GM12878 (cell line): ENCODE measurements at regions not wholly inside any gene's neighbourhood (a gene's known extent, or its start where the extent isn't known, plus 50 kb on each side); places are given as distances from the start of the nearest gene placed in this dataset.

Experiments used
- ATAC-seq: fragments of 200-7000 bp; cut with Tn5 transposase; 3 replicates; pipeline ENCODE4 v1.9.1; 2020; ENCODE audit warnings: mild to moderate bottlenecking, moderate library complexity
- BruUV-seq: library from RNA; stranded (reverse); fragments of 400-500 nt; replicated peaks from 2 replicates; lab custom pipeline; 2021; lab: Mats Ljungman, UMichigan
- CTCF ChIA-PET: fragments of 300-600 bp; sonication (Branson Sonifier 250); formaldehyde crosslinking; extraction: SDS; loops from one replicate; lab custom pipeline; 2021; ENCODE audit warnings: inconsistent platforms; lab: Yijun Ruan, JAX
- POLR2A ChIA-PET: fragments of 350-600 bp; formaldehyde crosslinking; extraction: SDS; loops from one replicate; lab custom pipeline; 2021; ENCODE audit warnings: inconsistent platforms; lab: Charles Lee
- RAD21 ChIA-PET: fragments of 300-600 bp; sonication (Branson Sonifier 250); formaldehyde crosslinking; loops from one replicate; lab custom pipeline; 2023; ENCODE audit warnings: antibody characterized with exemption; ENCODE audit not compliant: unreplicated experiment; lab: Charles Lee
- SMC1A ChIA-PET: fragments of 300-600 bp; sonication (Branson Sonifier 250); formaldehyde crosslinking; loops from one replicate; lab custom pipeline; 2023; ENCODE audit not compliant: unreplicated experiment, uncharacterized antibody; lab: Charles Lee
- DNase-seq: peaks from one replicate; pipeline ENCODE4 v3.0.0-alpha.2; 2011; ENCODE audit warnings: low read depth, low spot score
- FAIRE-seq: peaks from 3 replicates; lab custom pipeline; 2011; peaks lifted over from hg19 to GRCh38; lab: Jason Lieb, UNC
- H2AFZ ChIP-seq: 2 replicates; pipeline ENCODE4 v1.6.0; 2011; ENCODE audit warnings: low read depth, low read length, control low read depth; ENCODE audit not compliant: control insufficient read depth
- H3K27ac ChIP-seq: 2 replicates; pipeline ENCODE4 v1.5.1; 2011; ENCODE audit warnings: control low read depth; ENCODE audit not compliant: control insufficient read depth, insufficient read depth
- H3K27me3 ChIP-seq, 2 experiments: replicated peaks in 1 of 2; 2 replicates each; pipeline versions ENCODE4 v1.6.0 to v1.6.1; 2011; ENCODE audit warnings: low read length in 1 of 2; ENCODE audit not compliant: control insufficient read depth in 2 of 2, insufficient read depth in 2 of 2
- H3K36me3 ChIP-seq, 2 experiments: 2 replicates each; pipeline ENCODE4 v1.5.1; 2011; ENCODE audit warnings: low read length in 1 of 2; ENCODE audit not compliant: control insufficient read depth in 2 of 2, insufficient read depth in 2 of 2
- H3K4me1 ChIP-seq: 2 replicates; pipeline ENCODE4 v1.6.1; 2011; ENCODE audit warnings: mild to moderate bottlenecking, low read length, moderate library complexity, mixed read lengths; ENCODE audit not compliant: control insufficient read depth, insufficient read depth
- H3K4me2 ChIP-seq: 2 replicates; pipeline ENCODE4 v1.6.0; 2011; ENCODE audit warnings: control low read depth; ENCODE audit not compliant: control insufficient read depth, insufficient read depth
- H3K4me3 ChIP-seq: fragments of 200-600 bp; sonication (generic); 2 replicates; pipeline ENCODE4 v1.5.1; 2016
- H3K79me2 ChIP-seq: 2 replicates; pipeline ENCODE4 v1.6.0; 2011; ENCODE audit warnings: low read length; ENCODE audit not compliant: control insufficient read depth, insufficient read depth
- H3K9ac ChIP-seq: 2 replicates; pipeline ENCODE4 v1.8.0; 2011; ENCODE audit warnings: low read length, control low read depth, mixed read lengths; ENCODE audit not compliant: control insufficient read depth, insufficient read depth
- H3K9me3 ChIP-seq: replicated peaks from 3 replicates; pipeline ENCODE4 v1.5.1; 2011; ENCODE audit warnings: mild to moderate bottlenecking, low read length; ENCODE audit not compliant: control insufficient read depth, insufficient read depth
- H4K20me1 ChIP-seq: 2 replicates; pipeline ENCODE4 v1.6.0; 2011; ENCODE audit not compliant: control insufficient read depth, insufficient read depth
- ASH2L ChIP-seq: fragments of 300-600, 200-600 bp; sonication (generic); IDR thresholded peaks from 2 replicates; pipeline ENCODE4 v1.6.1; 2017; ENCODE audit warnings: low read depth, mild to moderate bottlenecking, borderline replicate concordance
- CBX5 ChIP-seq: sonication (generic); IDR thresholded peaks from 2 replicates; pipeline ENCODE4 v1.6.1; 2016; ENCODE audit warnings: low read depth, moderate library complexity, mild to moderate bottlenecking, inconsistent platforms
- CHD1 ChIP-seq: IDR thresholded peaks from 2 replicates; pipeline ENCODE4 v1.6.1; 2012; ENCODE audit warnings: low read depth, low read length, improper control_type of control experiment
- EED ChIP-seq: sonication (generic); IDR thresholded peaks from 2 replicates; pipeline ENCODE4 v1.6.1; 2016; ENCODE audit warnings: antibody characterized with exemption, low read depth
- FOXM1 ChIP-seq: IDR thresholded peaks from 2 replicates; pipeline ENCODE4 v1.6.1; 2012; ENCODE audit warnings: low read depth, mild to moderate bottlenecking, inconsistent platforms, low read length, moderate library complexity
- KLF5 ChIP-seq: fragments of 450-650 bp; IDR thresholded peaks from 2 replicates; pipeline ENCODE4 v1.6.1; 2014; ENCODE audit warnings: mild to moderate bottlenecking; ENCODE audit not compliant: partially characterized antibody
- SPI1 ChIP-seq: IDR thresholded peaks from 2 replicates; pipeline ENCODE4 v1.6.1; 2011; ENCODE audit warnings: low read depth, mild to moderate bottlenecking, low read length, moderate library complexity, borderline replicate concordance; ENCODE audit not compliant: insufficient read depth
- ZNF217 ChIP-seq: fragments of 450-650 bp; IDR thresholded peaks from 2 replicates; pipeline ENCODE4 v1.6.1; 2017; ENCODE audit warnings: antibody characterized with exemption, mild to moderate bottlenecking
- ZSCAN29 ChIP-seq: fragments of 450-650 bp; IDR thresholded peaks from 2 replicates; pipeline ENCODE4 v1.6.1; 2017; ENCODE audit warnings: mild to moderate bottlenecking, moderate library complexity
- ZZZ3 ChIP-seq: IDR thresholded peaks from 2 replicates; pipeline ENCODE4 v1.6.1; 2011; ENCODE audit warnings: low read depth; ENCODE audit not compliant: control insufficient read depth, insufficient read length
- WGBS: methylation state at CpG from one replicate; pipeline ENCODE4 v1.1.6; 2016; ENCODE audit warnings: low lambda C conversion rate; ENCODE audit not compliant: insufficient replicate concordance, insufficient coverage; ENCODE audit errors: missing lambda C conversion rate; 5-methylcytosine and 5-hydroxymethylcytosine counted together
- in situ Hi-C: fragments of 300-500 bp; cut with MboI; formaldehyde crosslinking; loops from 9 replicates; pipeline ENCODE4 v1.14.3; 2018; ENCODE audit warnings: mixed read lengths
- intact Hi-C: fragments of 100-400 bp; cut with micrococcal nuclease; formaldehyde crosslinking; loops from one replicate; pipeline ENCODE4 v1.14.2; 2022; ENCODE audit not compliant: unreplicated experiment
- TF ChIP-seq, protein P1 (sequence below): IDR thresholded peaks from 2 replicates; pipeline ENCODE4 v1.6.1; 2011; ENCODE audit warnings: borderline replicate concordance, low read depth, mild to moderate bottlenecking, moderate library complexity, low read length; ENCODE audit not compliant: insufficient read depth, poor library complexity, severe bottlenecking
- TF ChIP-seq, protein P2 (sequence below): fragments of 450-650 bp; IDR thresholded peaks from 2 replicates; pipeline ENCODE4 v1.6.1; 2018; ENCODE audit warnings: mild to moderate bottlenecking, low read depth, moderate library complexity; ENCODE audit not compliant: partially characterized antibody
- TF ChIP-seq, protein P3 (sequence below): IDR thresholded peaks from 2 replicates; pipeline ENCODE4 v1.6.1; 2011; ENCODE audit warnings: borderline replicate concordance, low read depth, mild to moderate bottlenecking, moderate library complexity, mixed read lengths, low read length; ENCODE audit not compliant: insufficient read depth; ENCODE audit errors: extremely low read length

DNA sequence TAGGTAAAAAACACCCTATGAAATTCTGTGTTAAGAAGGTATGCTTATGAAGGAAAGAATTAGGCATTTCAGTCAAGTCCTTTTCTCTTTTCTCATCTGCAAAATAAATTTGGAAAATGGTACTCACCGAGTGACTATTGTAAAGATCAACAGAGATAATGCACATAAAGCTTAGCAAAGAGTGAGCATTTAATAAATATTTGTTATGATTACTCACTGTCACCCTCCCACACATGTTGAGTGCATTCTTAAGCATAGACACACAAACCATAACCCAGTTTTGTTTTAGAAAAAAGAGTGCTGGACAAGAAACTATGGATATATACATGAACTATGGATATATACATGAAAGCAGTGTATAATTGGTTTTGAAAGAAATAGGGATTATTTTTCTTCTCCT, 54.7 kb upstream of the PRLR start:
- H3K36me3 ChIP-seq: no peaks in the 10 kb centered on the region
- in situ Hi-C loops: no loop called here
- no peak for TF ChIP-seq ASH2L
- TF ChIP-seq, protein P1, sequence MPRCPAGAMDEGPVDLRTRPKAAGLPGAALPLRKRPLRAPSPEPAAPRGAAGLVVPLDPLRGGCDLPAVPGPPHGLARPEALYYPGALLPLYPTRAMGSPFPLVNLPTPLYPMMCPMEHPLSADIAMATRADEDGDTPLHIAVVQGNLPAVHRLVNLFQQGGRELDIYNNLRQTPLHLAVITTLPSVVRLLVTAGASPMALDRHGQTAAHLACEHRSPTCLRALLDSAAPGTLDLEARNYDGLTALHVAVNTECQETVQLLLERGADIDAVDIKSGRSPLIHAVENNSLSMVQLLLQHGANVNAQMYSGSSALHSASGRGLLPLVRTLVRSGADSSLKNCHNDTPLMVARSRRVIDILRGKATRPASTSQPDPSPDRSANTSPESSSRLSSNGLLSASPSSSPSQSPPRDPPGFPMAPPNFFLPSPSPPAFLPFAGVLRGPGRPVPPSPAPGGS: peak; percentile 20
- no peak for TF ChIP-seq ZSCAN29
- FAIRE-seq (no peak), DNase-seq (no peak), ATAC-seq (no peak)
- no peak overlapping the region for H3K27ac ChIP-seq
- H3K4me2 ChIP-seq: no peak overlapping the region
- no peak overlapping the region for H3K9ac ChIP-seq
- CTCF ChIA-PET: interaction anchor here (1.6 kb wide), 1 partner anchor 9 kb away, joined by 3 read pairs; no protein-coding TSS in a partner anchor
- RAD21 ChIA-PET: no interaction called here
- no TSS peak for BruUV-seq
- 15% methylated on average over 1 of the region's 1 CpG for whole genome bisulfite sequencing
- no peaks in the 10 kb centered on the region for H3K79me2 ChIP-seq
- no peaks in the 10 kb centered on the region for H3K27me3 ChIP-seq
- POLR2A ChIA-PET: no interaction called here
- H4K20me1 ChIP-seq: no peaks in the 10 kb centered on the region
- SMC1A ChIA-PET: interaction anchor here (1.5 kb wide), 2 partner anchors 14 to 38 kb away, joined by 3 to 4 read pairs; no protein-coding TSS in a partner anchor
- H2AFZ ChIP-seq: no peak overlapping the region
- intact Hi-C loops: no loop called here
- no peaks in the 10 kb centered on the region for H3K4me1 ChIP-seq
- no peak overlapping the region for H3K4me3 ChIP-seq
- no peaks in the 10 kb centered on the region for H3K9me3 ChIP-seq

- Histone ChIP-seq H3K4me3 (no peak overlapping the region), H4K20me1 (no peaks in the 10 kb centered on the region), H3K9ac (no peak overlapping the region), H3K9me3 (no peaks in the 10 kb centered on the region), H3K4me2 (no peak overlapping the region), H3K79me2 (no peaks in the 10 kb centered on the region), H3K36me3 (no peaks in the 10 kb centered on the region), H3K4me1 (no peaks in the 10 kb centered on the region), H3K27me3 (no peaks in the 10 kb centered on the region), H2AFZ (no peak overlapping the region), H3K27ac (no peak overlapping the region)
- DNase-seq (no peak), FAIRE-seq (no peak), ATAC-seq (no peak)
- CTCF ChIA-PET: interaction anchor here (1.2 to 1.6 kb wide), 4 partner anchors 9 to 150 kb away, joined by 3 to 4 read pairs (median 3); no protein-coding TSS in a partner anchor
- SMC1A ChIA-PET: interaction anchor here (0.6 to 1.6 kb wide), 7 partner anchors 11 to 124 kb away, joined by 3 to 6 read pairs (median 3); no protein-coding TSS in a partner anchor
- in situ Hi-C loops: no loop called here
- intact Hi-C loops: no loop called here
- BruUV-seq: no TSS peak
- POLR2A ChIA-PET: no interaction called here
- RAD21 ChIA-PET: interaction anchor here (0.9 kb wide), 1 partner anchor 314 kb away, joined by 3 read pairs; no protein-coding TSS in a partner anchor
- TF ChIP-seq, protein P2, sequence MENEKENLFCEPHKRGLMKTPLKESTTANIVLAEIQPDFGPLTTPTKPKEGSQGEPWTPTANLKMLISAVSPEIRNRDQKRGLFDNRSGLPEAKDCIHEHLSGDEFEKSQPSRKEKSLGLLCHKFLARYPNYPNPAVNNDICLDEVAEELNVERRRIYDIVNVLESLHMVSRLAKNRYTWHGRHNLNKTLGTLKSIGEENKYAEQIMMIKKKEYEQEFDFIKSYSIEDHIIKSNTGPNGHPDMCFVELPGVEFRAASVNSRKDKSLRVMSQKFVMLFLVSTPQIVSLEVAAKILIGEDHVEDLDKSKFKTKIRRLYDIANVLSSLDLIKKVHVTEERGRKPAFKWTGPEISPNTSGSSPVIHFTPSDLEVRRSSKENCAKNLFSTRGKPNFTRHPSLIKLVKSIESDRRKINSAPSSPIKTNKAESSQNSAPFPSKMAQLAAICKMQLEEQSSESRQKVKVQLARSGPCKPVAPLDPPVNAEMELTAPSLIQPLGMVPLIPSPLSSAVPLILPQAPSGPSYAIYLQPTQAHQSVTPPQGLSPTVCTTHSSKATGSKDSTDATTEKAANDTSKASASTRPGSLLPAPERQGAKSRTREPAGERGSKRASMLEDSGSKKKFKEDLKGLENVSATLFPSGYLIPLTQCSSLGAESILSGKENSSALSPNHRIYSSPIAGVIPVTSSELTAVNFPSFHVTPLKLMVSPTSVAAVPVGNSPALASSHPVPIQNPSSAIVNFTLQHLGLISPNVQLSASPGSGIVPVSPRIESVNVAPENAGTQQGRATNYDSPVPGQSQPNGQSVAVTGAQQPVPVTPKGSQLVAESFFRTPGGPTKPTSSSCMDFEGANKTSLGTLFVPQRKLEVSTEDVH: no peak
- TF ChIP-seq ZZZ3: no peak
- no peak for TF ChIP-seq ZNF217
- no peak for TF ChIP-seq EED
- no peak for TF ChIP-seq SPI1
- no peak for TF ChIP-seq FOXM1
- TF ChIP-seq KLF5: no peak
- TF ChIP-seq CHD1: no peak
- TF ChIP-seq, protein P3, sequence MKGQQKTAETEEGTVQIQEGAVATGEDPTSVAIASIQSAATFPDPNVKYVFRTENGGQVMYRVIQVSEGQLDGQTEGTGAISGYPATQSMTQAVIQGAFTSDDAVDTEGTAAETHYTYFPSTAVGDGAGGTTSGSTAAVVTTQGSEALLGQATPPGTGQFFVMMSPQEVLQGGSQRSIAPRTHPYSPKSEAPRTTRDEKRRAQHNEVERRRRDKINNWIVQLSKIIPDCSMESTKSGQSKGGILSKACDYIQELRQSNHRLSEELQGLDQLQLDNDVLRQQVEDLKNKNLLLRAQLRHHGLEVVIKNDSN: no peak
- TF ChIP-seq CBX5: no peak
These were observed 54.1 kb upstream of the PRLR start for GRCh38 chr5:35284364-35284763.
